ENCODE measurements at regions not wholly inside any gene's neighbourhood (a gene's known extent, or its start where the extent isn't known, plus 50 kb on each side); places are given as distances from the start of the nearest gene placed in this dataset.

- TF ChIP-seq GABPA (IDR thresholded peaks at IDR 0.05; ENCODE audit: low read depth) (no peak), SPI1 (IDR thresholded peaks at IDR 0.05; ENCODE audit: borderline replicate concordance, low read depth) (no peak), REST (IDR thresholded peaks at IDR 0.05; ENCODE audit: insufficient replicate concordance, low read depth) (no peak), POLR2AphosphoS5 (IDR thresholded peaks at IDR 0.05; ENCODE audit: low read depth) (no peak), CTCF (IDR thresholded peaks at IDR 0.05; ENCODE audit: insufficient read depth, low read length) (no peak)
- Histone ChIP-seq H3K4me3 (replicated peaks; ENCODE audit: insufficient read depth, low read length) (no peak overlapping the region), H3K27ac (replicated peaks) (no peak overlapping the region), H3K27me3 (ENCODE audit: insufficient read depth, poor library complexity, severe bottlenecking) (no peaks in the 10 kb centered on the region)
- no peak for DNase-seq (ENCODE audit: low read depth in 1 of 2, low spot score in 1 of 2)
These were observed 806.5 kb downstream of the TLR4 start for GRCh38 chr9:118510711-118511110.

GRCh38 chr9:118515947-118516346 is 811.7 kb downstream of the TLR4 start:
- Histone ChIP-seq H3K27ac (replicated peaks) (no peak overlapping the region), H3K27me3 (ENCODE audit: insufficient read depth, poor library complexity, severe bottlenecking) (no peaks in the 10 kb centered on the region), H3K4me3 (replicated peaks; ENCODE audit: insufficient read depth, low read length) (no peak overlapping the region)
- TF ChIP-seq CTCF (IDR thresholded peaks at IDR 0.05; ENCODE audit: insufficient read depth, low read length) (no peak), SPI1 (IDR thresholded peaks at IDR 0.05; ENCODE audit: borderline replicate concordance, low read depth) (no peak), GABPA (IDR thresholded peaks at IDR 0.05; ENCODE audit: low read depth) (no peak), REST (IDR thresholded peaks at IDR 0.05; ENCODE audit: insufficient replicate concordance, low read depth) (no peak), POLR2AphosphoS5 (IDR thresholded peaks at IDR 0.05; ENCODE audit: low read depth) (no peak)
- no peak for DNase-seq (ENCODE audit: low read depth in 1 of 2, low spot score in 1 of 2)

GRCh38 chr9:118521261-118521660 is 817.1 kb downstream of the TLR4 start:
- Histone ChIP-seq H3K27ac (replicated peaks) (no peak overlapping the region), H3K27me3 (ENCODE audit: insufficient read depth, poor library complexity, severe bottlenecking) (no peaks in the 10 kb centered on the region), H3K4me3 (replicated peaks; ENCODE audit: insufficient read depth, low read length) (no peak overlapping the region)
- no peak for DNase-seq (ENCODE audit: low read depth in 1 of 2, low spot score in 1 of 2)
- TF ChIP-seq REST (IDR thresholded peaks at IDR 0.05; ENCODE audit: insufficient replicate concordance, low read depth) (no peak), CTCF (IDR thresholded peaks at IDR 0.05; ENCODE audit: insufficient read depth, low read length) (no peak), POLR2AphosphoS5 (IDR thresholded peaks at IDR 0.05; ENCODE audit: low read depth) (no peak), GABPA (IDR thresholded peaks at IDR 0.05; ENCODE audit: low read depth) (no peak)

Data from HL-60 (cell line).